Muscle of leg (tissue), 3 donors: ENCODE measurements at regions not wholly inside any gene's neighbourhood (a gene's known extent, or its start where the extent isn't known, plus 50 kb on each side); places are given as distances from the start of the nearest gene placed in this dataset.
A peak's percentile ranks its signal among the peaks of the same experiment; 100 is the strongest.

Experiments used
- DNase-seq: peaks from one replicate; pipeline ENCODE4 v3.0.0; 2013
- H3K27ac ChIP-seq: one replicate; pipeline ENCODE4 v1.5.1; 2013; ENCODE audit warnings: mild to moderate bottlenecking, low read length, control low read depth
- H3K27me3 ChIP-seq: one replicate; pipeline ENCODE4 v1.6.1; 2013; ENCODE audit warnings: low read length; ENCODE audit not compliant: control insufficient read depth, insufficient read depth
- H3K36me3 ChIP-seq: one replicate; pipeline ENCODE4 v1.6.1; 2013; ENCODE audit warnings: low read length; ENCODE audit not compliant: control insufficient read depth, insufficient read depth
- H3K4me1 ChIP-seq: one replicate; pipeline ENCODE4 v1.6.1; 2013; ENCODE audit warnings: low read length; ENCODE audit not compliant: control insufficient read depth, insufficient read depth
- H3K4me3 ChIP-seq: one replicate; pipeline ENCODE4 v1.5.1; 2013; ENCODE audit warnings: low read length, control low read depth
- H3K9me3 ChIP-seq: replicated peaks from 2 replicates; pipeline ENCODE4 v1.6.1; 2013; ENCODE audit warnings: low read depth, low read length; ENCODE audit not compliant: control insufficient read depth
- WGBS: methylation state at CpG from one replicate; pipeline ENCODE4 v1.1.5; 2013; ENCODE audit warnings: missing lambda C conversion rate; ENCODE audit not compliant: insufficient coverage; 5-methylcytosine and 5-hydroxymethylcytosine counted together

DNA sequence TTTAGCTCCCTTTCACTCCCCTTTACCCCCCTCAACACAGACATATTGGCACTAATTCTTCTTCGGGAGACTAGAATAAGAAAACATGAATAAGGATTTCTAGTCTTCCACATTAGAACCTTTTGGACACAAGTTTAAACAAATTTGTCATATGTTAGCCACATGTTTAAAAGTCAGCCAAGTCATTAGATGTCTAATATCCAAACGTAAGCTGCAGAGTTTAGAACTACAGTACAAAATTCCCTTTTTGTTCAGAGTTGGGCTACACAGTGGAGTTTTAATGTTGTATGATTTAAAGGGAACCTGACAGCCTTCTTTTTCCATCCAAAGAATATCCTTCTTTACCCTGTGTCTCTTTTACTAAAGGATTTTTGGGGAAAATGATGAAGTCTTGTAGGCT is 79.8 kb downstream of the PDE6H start:
- H3K27ac ChIP-seq: no peak overlapping the region
- no peaks in the 10 kb centered on the region for H3K9me3 ChIP-seq
- H3K27me3 ChIP-seq: no peaks in the 10 kb centered on the region
- H3K4me1 ChIP-seq: no peaks in the 10 kb centered on the region
- no peak overlapping the region for H3K4me3 ChIP-seq
- DNase-seq: peak; percentile 93
- WGBS: no CpG with 5 or more reads among the region's 2 CpGs
- H3K36me3 ChIP-seq: no peaks in the 10 kb centered on the region

GRCh38 chr12:15056218-15056617 is 83.4 kb downstream of the PDE6H start:
- no peaks in the 10 kb centered on the region for H3K9me3 ChIP-seq
- no peaks in the 10 kb centered on the region for H3K36me3 ChIP-seq
- H3K4me1 ChIP-seq: no peaks in the 10 kb centered on the region
- no CpG with 5 or more reads among the region's 1 CpG for whole genome bisulfite sequencing
- no peak overlapping the region for H3K4me3 ChIP-seq
- DNase-seq: peak; percentile 8
- H3K27ac ChIP-seq: no peak overlapping the region
- H3K27me3 ChIP-seq: no peaks in the 10 kb centered on the region
